Kidney glomerular epithelial cell (primary cell): ENCODE measurements at regions not wholly inside any gene's neighbourhood (a gene's known extent, or its start where the extent isn't known, plus 50 kb on each side); places are given as distances from the start of the nearest gene placed in this dataset.
A peak's percentile ranks its signal among the peaks of the same experiment; 100 is the strongest.

Experiments used
- DNase-seq: peaks from one replicate; lab custom pipeline; 2025; lab: John Stamatoyannopoulos, UW

DNA sequence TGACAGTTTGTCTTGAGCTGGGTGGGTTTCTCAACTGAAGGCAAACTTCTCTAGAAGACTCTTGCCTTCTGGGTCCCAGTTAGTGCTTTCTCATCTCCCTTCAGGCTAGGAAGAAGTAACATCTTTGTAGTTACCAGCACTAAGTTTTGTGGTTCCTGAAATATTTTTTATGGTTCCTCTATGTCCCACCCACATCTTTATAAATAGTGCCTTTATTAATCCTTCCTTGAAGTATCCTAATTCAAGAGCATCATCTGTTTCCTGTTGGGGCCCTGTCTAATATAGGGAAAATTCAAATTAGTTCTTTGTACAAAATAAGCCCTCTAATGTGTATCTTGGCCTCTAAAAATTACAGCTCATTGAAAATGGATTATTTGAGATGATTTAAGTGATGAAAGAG is 147.4 kb upstream of the MAOA start:
- DNase-seq = no peak

DNA sequence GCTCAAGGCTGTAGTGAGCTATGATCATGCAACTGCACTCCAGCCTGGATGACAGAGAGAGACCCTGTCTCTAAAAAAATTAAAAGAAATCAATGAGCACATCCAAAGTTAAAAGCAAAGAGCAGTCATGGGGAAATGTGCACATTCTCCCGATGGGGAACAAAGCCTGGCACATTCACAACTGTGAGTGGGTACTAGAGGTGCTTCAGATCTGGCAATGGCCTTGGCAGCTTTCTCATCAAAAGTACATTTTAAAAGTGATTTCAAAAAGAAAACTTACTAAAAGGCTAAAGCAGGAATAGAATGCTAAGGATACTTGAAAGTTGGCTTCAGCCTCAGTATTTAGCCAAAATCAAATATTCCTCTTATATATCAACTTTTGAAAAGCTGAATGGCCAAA is 145.9 kb upstream of the MAOA start:
- DNase-seq = no peak

DNA sequence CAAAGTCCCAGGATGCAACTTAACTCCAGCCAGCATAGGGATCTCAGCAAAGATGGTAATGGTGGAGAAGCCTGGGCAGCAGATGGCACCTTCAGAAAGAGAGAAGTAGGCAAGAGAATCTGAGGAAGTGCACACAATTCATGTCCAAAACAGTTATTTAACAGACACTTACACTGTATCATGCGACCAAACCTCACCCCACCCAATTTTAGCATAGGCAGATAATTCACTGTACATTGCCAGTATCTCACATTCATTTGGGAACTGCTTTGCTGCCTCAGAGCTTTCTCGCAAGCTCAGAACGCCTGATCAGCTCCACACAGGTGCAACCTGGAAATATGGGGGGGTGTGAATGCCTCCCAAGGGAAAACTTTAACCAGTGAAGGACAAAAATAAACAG is 143.0 kb upstream of the MAOA start:
- DNase-seq = no peak

DNA sequence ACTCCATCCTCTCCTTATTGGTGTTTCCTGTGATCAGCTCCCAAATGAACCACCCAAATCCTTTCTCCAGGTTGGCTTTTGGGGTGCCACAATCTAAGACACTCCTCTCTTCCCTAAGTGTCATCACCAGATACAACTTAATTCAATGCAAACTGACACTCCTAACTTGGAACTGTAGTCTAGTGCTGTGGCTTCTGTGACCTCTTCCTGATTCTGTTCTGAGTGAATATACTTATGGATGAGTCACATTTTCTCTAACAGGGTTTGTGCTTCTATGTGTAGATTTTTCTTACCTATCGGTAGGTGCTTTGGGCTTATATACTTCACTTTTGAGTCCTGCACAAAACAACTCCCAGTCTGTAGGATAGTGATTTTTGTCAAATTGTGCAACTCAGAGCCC is 141.3 kb upstream of the MAOA start:
- DNase-seq = no peak

DNA sequence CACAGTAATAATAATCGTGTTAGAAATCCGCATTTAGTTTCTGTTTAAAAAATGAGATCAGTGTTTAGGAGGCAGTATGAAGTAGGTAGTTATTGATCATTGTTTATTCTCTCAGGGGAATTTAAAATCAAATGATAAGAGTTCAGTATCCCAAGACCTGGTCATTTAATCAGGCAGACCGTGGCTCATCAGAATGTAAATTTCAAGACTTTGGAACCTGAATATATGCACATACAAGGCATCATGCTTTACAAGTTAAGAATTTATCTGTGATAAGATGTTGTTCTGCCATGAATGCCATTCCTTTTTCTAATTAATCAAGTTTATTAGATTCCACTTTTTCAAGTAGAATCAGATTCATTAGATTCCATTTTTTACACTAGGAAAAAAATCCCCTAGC is 133.5 kb upstream of the MAOA start:
- no peak for DNase-seq

DNA sequence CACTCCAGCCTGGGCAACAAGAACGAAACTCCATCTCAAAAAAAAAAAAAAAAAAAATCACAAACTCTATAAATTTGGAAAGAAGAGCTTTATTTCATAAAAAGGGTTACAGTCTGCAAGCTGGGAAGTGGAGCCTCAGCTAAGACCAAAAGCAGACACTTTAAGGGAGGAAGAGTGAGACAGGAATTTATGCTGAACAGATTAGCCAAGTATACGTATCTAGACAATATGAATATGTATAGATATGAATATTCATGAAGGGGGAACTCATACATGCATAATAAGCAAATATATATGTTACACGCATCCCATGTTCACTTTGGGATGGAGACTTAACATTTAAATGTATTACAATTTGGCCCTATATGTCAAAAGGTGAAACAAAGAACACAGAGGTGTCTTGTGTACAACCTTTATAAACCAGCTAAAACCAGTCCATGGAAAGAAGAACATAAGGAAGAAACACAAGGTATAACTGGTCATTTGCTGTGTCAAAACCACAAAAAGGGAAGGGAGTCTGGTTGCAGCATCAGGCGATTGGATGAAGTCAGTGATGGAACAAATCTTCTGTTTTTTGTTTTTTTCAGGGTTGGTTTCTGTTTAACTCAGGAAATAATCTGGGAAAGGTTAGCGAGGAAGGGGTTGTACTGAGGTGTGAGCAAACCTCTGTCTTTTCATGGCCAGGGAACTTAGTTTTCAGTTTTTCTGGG is 130.0 kb upstream of the MAOA start:
- no peak for DNase-seq

DNA sequence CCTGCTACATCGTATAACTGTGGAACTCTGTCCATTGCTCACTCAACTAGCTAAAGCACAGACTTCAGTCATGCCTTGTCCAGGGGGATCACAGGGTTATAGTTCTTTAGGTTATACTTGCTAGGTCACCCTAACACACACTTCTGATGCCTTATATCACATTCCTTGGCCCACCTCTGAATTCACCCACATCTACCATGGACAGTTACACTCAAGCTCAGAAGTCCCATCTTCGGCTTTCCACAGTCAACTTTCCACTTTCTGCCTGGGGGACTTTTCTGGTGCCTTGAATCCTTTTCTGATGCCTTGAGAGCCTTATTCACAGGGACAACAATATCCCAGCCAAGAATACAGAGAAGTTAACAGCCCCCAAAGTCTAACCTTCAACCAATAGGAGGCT is 129.2 kb upstream of the MAOA start:
- DNase-seq = no peak

DNA sequence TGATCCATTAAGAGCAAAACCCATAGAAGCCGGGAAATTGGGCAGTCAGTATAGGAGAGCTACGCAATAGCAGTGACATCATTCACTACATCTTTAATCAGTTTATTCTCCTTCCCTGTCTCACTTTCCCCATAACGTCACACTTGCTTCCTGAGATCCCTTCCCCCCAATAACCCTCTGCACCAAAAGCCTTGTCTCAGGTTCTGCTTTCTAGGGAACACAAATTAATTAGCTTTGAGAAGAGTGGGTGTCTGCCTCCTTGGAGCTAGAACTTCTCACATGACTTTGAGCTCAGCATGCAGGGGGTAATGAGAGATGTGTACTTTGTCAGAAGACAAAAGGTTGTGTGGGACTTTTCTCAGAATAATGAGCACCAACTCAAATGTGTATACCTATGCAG is 128.3 kb upstream of the MAOA start:
- DNase-seq = no peak

DNA sequence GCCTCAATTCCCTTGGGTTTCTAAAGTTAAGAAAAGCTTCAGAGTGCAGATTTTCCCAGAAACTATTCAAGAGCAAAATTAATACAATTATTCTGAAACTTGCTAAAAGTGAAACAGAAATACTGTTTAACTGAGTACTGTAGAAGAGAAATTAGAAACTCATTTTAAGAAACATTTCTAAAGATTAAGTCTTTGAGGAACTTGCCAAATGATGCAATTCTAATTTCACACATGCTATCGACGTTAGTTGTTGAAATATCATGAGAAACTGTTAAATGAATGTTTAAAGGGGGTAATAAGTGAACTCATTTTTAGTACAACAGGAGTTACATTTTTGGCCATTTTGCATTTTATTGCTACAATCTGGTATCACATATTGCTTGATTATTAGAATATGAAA is 125.3 kb upstream of the MAOA start:
- no peak for DNase-seq

DNA sequence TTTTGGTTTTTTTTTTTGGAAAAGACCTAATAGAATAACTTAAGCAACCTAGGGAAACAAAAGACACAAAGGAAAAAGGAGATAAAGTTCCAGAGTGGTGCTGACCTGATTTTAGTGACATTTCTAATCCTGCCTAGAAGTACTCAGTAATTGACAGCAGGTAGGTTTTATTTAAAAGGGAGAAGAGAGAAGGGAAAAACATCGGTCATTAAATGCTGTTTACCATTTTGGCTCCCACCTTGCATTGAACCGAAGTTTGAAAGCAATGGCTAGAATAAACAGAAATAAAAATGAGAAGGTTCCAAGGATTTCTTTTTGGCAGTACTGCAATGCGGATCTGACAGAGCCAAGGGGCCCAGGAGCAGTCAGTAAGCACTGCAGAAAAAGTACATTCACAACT is 115.8 kb upstream of the MAOA start:
- DNase-seq = no peak

DNA sequence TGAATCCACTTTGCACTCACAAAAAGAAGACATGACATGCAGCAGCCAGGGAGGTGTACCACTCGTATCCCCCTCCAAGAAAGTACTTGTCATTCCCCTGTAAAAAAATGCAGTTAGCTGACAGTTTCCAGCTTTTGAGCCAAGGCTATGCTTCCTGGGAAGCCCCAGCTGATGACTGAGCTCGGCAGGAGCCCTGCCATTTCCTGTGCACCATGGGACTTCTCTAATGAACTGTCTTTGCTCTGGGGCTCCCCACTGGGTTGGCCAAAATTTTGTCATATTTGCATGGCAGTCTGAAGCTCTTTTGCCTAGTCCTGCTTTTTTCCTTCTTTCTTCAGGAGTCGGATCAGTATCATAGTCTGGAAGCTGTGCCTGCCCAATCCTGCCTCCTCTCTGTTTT is 104.5 kb upstream of the MAOA start:
- peak; percentile 0 for DNase-seq

DNA sequence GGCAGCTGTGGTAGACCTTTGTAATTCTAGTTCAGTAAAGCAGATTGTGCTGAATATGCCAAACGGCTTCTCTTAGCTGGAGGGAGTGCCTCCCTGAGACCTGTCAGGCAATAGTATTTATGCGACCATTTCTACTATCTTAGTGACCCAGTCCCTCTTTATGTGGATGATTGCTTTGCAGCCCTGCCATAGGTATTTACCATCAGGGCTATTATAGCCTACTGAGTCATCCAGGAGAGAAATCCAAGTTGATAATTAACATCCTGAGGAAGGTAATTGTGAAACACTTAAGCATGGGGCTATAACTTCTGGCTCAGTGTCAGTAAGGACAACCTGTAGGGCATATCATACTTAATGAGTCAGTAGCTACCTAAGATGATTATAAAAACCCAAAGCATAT is 103.9 kb upstream of the MAOA start:
- peak; percentile 57 for DNase-seq

DNA sequence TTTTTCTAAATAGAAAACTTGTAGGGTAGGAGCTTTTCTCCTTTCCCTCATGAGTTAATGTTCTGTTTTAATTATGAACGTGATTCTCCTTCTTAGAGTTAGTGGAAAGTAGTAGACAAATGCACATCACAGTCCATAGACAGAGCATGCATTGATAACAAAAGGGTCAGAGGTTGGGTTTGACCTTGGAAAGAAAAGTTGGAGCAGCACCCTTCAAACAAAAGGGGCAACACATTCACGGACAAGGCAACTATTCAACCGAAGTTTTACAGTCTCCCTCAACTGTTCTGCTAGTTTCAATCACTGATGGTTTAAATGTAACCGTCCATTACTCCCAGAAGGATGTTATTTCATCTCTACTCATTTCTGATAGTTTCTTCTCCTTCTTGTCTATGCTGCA is 103.4 kb upstream of the MAOA start:
- DNase-seq = no peak

DNA sequence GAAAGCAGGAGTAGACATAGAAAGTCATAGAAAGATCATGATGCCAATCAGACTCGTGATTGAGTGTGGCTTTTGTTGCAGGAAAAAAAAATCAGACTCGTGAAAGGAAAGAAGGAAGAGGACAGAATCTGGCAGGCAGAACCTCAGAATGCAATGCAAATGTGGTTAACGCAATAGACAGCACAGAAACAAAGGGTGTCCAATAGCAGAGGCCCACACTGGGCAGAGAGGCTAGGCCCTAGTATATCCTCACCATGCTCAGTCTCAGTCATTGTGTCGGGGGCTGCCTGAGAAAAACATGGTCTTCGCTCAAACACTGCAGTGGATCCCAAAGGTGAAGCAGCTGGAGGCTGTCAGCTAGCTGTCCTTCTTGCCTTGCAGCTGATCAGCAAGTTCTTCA is 102.8 kb upstream of the MAOA start:
- no peak for DNase-seq

DNA sequence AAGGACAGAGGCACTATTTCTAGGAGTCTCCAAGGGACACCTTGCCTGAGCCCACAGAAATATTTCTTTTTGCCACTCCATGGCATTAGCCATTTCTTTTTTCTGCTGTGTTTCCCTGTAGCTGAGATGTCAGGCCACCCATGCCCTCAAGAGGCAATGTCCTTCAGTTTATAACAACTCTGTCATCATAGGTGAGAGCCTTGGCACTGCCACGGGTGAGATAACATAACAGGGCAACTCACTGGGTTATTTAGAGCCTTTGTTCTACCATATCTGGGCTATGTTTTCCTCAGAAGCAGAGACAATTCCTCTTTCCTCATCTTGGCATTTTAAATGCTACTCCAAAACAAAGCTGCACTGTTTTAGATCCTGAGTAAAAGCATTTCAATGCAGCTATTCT is 99.9 kb upstream of the MAOA start:
- no peak for DNase-seq

DNA sequence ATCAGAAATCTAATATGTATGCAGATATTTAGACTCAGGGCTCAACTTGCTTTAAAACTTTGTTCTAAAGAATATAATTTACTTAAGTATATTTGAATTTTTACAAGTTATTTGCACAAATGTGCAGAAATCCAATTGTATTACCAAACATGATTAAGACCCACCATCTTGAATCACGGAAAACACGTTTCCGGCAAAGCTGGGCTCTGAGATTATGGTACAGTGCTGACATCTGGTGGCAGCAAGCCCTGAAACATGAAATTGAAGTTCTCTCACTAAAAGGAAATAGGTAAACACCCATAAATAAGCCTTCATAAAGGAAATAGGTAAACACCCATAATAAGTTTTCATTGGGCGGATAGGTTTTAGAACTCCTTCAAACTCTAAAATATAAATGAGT is 98.3 kb upstream of the MAOA start:
- peak; percentile 2 for DNase-seq

DNA sequence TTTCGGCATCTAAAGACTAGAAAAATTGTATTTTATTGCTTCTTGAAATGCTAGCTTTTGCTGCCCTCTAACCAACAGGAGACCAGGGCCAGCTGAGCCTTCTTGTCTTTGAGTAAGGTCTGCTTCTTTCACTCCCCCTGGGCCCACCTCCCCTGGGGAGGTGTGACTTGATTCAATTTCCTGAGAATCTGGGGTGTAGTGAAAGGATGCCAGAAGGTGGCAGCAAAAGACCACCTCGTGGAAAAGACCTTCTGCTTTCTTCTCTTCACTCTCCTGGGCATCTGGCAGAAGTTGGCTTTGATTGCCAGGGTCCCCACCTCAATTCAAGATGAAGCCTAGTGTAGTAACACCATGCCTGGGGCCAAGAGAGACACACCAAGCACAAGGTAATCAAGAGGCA is 96.5 kb upstream of the MAOA start:
- DNase-seq = peak; percentile 0

DNA sequence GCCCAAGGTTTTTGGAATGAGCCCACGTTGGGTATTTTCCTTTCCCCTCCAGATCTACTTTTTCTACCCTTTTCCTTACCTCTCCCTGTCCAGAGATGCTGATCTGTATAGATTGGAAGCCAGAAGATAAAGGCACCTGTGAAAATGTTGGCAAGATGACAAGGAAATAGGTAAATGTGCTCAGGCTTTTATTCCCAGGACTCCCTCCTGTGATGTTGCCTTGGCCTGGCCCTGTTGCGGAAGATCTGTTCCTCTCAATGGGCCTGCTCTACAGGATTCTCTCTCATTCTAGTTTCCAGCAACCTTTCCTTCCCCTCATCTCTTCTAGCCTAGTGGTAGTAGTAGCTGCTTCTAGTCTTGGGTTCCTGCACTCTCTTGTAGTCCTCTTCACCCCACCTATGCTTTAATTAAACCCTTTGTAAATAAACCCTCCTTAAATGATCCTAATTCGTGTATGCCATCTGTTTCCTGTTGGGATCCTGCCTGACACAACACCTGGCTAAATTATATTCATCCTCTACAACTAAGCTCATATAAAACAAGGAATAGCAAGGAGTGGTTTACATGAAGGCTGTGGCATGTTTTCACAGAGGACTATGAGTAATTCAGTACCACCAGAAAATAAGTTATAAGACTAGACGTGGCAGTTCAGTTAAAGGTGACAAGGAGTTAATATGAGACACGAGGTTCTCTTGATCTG is 95.7 kb upstream of the MAOA start:
- DNase-seq = no peak

DNA sequence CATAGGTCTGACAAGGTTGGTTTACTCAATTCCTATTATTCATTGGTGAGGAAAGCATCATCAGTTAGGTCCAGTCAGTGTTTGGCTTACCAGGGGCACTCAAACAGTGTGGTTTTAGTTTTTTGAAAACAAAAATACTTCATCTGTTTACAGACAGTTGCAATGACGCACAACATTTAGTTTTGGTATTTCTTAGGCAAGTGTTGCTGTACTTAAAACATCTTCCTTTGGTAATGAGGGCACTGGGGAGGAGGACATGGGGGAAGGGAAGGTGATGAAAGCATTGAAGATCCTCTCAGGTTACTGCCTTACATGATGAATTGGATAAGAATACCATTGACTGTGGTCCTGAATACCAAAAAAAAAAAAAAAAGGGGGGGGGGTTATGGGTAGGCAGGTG is 93.7 kb upstream of the MAOA start:
- DNase-seq = no peak

DNA sequence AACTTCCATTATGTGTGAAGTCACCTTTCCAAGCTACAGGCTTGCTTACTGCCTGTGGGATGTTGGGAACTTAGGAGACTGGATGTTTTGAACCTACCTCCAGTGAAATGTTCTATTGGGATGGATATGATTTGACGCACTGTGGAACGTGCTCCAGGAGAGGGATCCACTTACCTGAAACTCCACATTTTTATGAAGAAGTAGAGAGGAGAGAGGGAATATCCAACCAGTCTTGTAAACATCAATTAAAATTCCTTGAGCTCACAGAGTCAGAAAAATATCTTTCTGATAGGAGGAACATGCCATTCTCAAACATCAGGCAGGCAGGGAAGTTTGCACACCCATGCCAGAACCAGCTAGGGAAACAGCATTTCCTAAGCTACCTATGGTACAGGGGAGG is 91.1 kb upstream of the MAOA start:
- peak; percentile 6 for DNase-seq

DNA sequence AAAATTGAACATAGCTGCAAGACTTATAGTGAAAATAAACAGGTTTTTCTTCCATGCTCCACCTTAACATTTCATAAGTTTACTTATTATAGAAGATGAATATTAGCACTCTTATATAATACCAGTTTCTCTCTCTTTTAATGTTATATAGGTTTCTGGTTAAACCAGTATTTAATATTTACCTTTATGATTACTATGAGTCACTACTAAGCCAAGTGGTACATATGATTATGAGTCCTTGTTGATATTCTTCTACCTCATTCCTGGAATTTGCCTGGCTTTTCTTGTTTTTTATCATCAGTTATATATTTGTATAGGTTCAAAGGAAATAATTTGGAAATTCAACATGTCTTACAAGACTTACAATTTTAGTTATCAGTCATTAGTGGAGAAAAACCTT is 89.9 kb upstream of the MAOA start:
- DNase-seq = no peak

DNA sequence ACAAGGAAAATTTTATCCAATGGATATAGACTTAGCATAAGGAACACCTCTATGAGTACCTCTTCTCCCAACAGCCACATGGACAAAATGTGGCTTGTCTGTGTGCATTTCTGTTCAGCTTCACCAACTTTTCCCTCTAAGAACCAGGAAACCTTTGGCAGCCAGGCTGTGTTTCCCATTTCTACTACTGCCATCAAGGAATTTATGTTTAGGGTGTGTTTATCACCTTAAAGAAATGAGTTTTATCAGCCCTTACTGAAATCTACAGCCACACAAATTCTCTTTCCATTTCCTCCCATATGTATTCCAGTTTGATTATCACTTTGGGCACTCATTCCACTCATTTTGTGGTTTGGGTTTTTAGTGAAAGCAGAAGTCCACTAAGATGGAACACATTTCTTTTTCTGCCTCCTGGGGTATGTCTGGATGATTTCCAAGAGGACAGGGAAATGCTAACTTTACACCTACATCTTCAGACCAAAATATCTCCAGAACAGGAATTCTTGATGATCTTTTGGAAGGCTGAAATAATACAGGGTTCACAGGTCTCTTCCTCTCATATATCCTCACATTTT is 82.6 kb upstream of the MAOA start:
- DNase-seq = no peak

DNA sequence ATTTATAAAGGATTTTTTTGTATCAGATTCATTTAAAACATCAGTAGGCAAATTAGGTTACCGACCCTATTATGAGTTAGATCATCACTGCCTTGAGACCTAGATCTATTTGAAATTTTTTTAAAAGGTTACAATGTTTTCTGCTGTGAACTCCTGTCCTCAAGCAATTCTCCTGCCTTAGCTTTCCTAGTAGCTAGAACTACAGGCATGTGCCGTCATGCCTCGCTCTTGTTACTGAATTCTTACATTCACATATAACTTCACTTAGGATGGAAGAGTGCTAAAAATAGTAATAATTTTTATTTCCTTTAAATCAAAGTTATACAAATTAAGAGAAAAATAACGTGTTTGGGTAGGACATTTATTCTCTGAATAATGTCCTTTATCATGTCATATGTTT is 75.5 kb upstream of the MAOA start:
- DNase-seq = no peak

DNA sequence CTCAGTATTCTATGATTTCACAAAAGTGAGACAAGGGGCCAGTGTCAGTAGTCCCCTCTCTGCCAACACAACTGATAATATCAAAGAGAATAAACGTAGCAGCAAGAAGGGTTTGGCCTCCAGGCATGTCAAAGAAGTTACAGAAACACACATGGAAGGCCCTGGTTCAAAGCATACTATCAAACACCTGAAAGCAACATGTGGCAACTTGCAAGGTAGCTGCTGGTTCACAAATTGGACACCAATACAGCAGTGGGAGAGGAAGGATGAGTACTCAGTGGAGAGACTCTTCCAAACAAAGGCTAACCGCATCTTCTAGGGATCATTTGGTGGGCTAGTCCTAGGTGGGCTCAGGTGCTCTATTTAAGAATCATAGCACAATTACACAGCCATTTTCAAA is 74.9 kb upstream of the MAOA start:
- DNase-seq = no peak
